ENCODE measurements at regions not wholly inside any gene's neighbourhood (a gene's known extent, or its start where the extent isn't known, plus 50 kb on each side); places are given as distances from the start of the nearest gene placed in this dataset.
"Not testable (repeated sequence)": the region's sequence is repeated elsewhere in the genome, so short reads cannot be mapped to it uniquely, and the experiment has no call there.

DNA sequence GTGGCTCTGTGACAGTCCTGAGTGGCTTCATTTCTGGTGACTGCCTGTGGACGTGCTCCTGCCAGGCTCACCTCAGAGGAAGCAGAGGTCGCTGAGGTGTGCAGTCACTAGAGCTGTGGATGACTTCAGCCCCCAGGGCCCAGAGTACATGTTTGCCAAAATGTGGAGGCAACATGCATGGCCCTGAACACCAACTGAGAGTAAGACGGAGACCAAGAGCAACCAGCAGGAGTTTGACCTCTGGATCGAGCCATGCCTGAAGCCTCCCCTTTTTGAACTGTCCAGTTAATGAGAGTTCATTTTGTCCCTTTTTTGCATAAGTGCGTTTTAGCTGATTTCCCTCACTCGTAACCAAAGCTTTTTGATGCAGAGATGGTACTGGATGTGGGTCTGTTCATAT lies 184.9 kb downstream of the RTP5 start:
- no peak for DNase-seq

DNA sequence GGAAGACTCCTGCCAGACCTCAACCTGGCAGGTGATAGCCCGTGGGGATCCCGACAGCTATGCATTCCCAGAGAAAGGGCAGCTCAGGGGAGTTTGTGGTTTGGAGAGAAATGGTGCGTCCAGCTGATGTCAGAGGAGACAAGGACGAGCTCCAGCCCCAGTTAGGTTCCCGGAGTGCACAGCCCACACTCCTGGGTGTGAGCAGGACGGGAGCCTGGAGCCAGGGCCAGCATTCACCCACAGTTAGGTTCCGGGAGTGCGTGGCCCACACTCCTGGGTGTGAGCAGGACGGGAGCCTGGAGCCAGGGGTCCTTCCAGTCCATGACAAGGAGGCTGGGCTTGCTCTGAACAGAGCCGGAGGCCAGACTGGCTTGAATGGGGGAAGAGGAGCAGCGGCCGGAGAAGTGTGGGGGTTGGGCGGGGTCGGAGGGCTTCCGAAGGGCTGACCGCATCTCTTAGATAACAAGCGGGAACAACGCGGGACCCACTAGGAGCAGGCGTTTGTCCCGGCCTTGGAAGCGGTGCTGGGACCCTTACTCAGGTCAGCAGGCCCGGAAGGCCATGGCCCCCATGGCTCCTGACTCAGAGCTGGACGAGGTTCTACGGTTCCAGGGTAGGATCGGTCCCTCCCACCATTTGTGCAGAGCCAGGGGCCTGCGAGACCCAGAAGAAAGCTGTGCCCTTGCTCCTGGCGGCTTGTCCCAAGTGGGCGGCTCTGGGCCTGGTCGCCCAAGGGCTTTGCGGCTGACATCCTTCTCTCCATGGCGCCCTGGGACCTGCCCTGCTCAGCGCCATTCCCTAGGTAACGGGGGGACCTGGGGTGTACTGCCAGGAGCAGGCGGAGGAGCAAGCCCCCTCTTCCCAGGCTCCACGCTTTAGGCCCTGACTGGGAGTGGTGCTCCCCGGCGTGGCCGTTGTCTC lies 185.6 kb downstream of the RTP5 start:
- DNase-seq: no peak

- DNase-seq: no peak
Observed at GRCh38 chr2:242056026-242056425, 186.5 kb downstream of the RTP5 start.

DNA sequence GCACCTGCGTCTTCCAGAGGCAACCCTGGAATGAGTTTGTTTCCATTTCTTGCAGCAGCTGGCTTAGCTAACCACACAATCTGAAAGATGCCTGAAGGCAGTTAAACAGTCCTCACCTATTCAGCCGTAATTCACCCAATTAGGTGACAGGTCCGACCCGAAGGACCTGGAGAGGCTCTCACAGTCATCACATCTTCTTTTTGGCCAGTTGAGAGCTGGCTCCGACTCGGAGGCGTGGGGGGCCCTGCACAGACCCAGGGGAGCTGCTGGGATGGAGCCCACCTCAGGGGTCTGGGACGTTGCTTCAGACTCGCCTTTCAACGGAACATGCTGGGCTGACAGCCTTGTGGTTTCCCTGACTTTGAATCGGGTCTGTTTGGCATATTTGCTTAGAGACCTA lies 187.3 kb downstream of the RTP5 start:
- no peak for DNase-seq

DNA sequence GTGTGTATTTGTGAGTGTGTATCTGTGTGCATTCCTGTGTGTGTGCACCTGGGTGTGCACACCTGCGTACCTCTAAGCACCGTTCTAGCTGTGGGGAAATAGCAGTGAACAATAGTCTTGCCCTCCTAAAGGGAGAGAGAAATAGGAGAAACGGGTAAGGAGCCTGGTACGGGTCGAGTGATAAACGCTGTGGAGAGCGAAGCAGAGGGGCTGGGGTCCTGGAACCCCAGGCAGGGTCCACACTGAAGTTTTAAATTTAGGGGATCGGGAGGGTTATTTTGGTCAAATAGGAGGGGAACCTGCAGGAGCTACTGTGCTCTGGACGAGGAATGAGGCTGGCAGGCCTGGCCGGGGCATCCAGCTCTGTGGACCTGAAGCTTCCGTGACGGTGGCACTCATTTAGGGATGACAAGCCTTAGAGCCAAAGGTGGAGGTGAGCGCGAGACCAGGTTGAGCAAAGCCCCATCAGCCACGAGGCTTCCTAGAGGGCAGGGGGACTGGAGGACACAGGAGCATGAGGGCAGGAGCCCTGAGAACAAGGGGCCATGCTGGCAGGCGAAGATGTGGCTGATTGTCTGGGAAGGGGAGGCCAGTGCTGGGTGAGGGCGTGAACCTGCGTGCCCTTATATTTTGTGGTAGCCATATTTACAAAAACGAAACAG lies 188.0 kb downstream of the RTP5 start:
- no peak for DNase-seq

- no peak for DNase-seq
Observed at GRCh38 chr2:242058116-242058680, 188.7 kb downstream of the RTP5 start.

- no peak for DNase-seq
Observed at GRCh38 chr2:242059566-242059965, 190.0 kb downstream of the RTP5 start.

- no peak for DNase-seq
Observed at GRCh38 chr2:242060212-242060835, 190.8 kb downstream of the RTP5 start.

- DNase-seq: not testable (repeated sequence)
Observed at GRCh38 chr2:242061930-242062329, 192.4 kb downstream of the RTP5 start.

- DNase-seq: no peak
Observed at GRCh38 chr2:242063436-242063835, 193.9 kb downstream of the RTP5 start.

DNA sequence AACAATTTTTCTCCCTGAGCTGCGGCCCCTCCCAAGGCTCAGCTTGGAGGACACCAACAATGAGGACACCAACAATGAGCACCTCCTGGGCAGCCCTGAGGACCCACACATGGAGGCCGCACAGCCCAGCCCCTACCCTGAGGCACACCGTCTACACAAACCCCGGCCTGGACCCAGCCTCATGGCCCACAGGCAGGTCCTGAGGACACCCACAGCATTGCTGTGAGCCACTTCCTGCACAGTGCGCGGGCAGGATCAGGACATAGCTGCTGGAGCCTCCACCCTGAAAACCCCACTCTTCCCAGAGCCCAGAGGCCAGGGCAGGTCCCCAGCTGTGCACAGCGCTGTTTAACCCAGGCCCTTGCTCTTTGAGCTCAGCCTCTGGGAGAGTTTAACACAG lies 194.3 kb downstream of the RTP5 start:
- no peak for DNase-seq

DNA sequence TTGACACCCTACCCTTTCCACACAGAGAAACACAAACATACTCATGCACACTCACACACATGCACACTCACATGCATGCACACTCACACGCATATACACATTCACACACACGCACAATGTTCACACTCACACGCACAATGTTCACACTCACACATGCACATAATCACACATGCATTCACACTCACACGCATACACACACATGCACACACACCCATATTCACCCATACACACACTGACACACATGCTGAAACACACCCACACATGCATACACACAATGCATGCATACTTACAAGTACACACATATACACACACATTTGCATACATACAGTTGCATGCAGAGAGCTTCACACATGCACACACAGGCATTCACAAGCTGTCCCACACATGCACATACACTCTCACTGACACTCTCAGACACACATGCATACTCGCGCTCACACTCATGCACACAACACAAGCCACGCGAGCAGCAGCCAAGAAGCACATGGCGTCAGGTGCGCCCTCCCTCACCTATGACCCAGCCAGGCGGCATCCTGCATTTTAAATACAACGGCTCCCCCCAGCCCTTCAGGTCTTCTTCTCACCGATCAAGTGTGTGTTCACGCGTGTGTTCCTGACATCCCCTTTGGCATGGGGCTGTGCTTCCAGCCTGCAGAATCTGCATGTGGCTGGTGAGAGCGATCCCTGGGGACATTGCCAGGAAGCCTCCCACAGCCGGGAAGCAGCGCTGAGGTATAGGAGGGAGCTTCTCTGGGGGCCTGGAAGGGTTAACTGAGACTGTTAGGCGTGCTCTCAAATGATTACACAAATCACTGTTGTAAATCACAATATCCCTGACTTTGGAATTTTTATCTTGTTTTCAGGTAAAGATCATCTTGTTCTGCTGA lies 195.1 kb downstream of the RTP5 start:
- no peak for DNase-seq

GRCh38 chr2:242065426-242065825 lies 195.9 kb downstream of the RTP5 start:
- no peak for DNase-seq

DNA sequence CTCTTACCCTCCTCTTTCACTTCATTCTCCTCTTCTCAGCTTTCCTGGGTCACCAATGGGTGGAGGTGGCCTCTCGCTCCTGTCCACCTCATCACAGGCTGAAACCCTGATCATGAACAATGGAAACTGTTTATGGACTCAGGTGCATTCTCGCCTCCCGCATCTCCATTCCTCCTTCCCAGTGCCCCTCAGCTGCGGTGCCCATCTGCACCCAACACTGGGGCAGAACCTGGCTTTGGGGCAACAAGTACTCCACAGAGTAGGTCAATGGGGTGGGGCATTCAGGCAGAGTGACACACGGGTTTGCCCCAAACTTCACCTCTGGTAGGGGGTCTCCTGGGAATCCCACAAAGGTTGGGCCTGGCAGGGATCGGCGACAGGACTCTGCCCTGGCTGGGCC lies 199.5 kb downstream of the RTP5 start:
- no peak for DNase-seq

DNA sequence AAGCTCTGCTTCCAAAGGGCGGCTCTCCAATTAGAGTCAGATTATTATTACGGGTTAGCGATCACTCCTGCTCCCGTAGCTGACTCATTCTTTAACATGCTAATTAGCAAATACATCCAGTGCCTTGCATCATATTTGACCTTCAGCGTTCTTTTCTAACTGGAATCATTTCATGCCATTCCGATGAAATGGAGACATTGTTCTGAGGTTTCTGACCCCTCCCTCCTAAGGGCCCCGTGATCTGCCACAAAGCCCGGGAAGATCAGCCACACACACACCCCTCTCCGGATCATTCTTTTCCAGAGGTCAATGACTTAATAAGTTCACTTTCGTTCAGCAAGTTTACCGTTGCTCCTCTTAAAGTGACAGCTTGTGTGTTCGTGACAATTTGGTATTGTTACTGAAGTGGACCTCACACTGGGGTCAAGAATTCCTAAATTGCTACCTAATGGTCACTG lies 200.4 kb downstream of the RTP5 start:
- not testable (repeated sequence) for DNase-seq

GRCh38 chr2:242070726-242071125 lies 201.2 kb downstream of the RTP5 start:
- DNase-seq: not testable (repeated sequence)

DNA sequence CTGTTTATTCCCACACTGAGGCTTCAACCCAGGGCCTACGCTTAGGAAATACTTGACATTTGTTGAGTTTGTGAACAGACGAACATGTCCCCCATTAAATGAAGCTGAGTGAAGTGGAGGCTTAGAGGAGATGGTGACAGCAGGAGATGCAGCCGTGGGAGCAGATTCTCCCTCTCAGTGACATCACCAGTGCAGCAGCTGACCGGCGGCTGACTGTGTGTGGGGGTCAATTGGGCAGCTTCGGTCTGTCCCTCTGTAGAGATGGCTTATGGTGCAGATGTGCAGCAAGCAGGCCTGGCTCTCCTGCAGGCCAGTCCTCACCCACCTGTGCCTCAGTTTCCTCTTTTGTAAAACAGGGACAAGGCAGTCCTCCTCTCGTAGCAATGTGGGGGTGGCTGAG lies 201.8 kb downstream of the RTP5 start:
- not testable (repeated sequence) for DNase-seq

- DNase-seq: not testable (repeated sequence)
Observed at GRCh38 chr2:242071936-242072335, 202.4 kb downstream of the RTP5 start.

- no peak for DNase-seq
Observed at GRCh38 chr2:242075168-242075567, 205.6 kb downstream of the RTP5 start.

DNA sequence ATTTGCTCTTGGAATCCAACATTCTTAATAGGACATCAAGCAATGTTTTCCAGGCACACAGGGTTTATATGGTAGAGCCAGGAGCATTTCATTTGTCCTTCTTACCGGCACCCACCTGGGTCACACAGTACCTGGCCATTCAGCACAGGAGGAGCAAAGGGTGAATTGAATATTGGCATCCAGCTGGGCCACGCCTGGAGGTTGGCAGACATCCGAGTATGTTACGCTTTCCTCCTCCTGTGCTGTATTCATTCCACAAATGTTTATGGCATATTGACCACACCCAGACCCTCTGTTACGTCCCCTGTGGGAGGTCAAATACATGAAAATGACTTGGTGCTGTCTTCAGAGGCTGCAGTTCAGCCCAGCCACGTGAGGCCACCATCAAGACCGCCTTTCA lies 206.2 kb downstream of the RTP5 start:
- DNase-seq: no peak

GRCh38 chr2:242076184-242076583 lies 206.7 kb downstream of the RTP5 start:
- DNase-seq: not testable (repeated sequence)

GRCh38 chr2:242078426-242078825 lies 208.9 kb downstream of the RTP5 start:
- DNase-seq: not testable (repeated sequence)

All from NCI-H1105 (cell line).